Brain microvascular endothelial cell (primary cell): ENCODE measurements at regions not wholly inside any gene's neighbourhood (a gene's known extent, or its start where the extent isn't known, plus 50 kb on each side); places are given as distances from the start of the nearest gene placed in this dataset.
"Not testable (repeated sequence)": the region's sequence is repeated elsewhere in the genome, so short reads cannot be mapped to it uniquely, and the experiment has no call there.

Source experiments
- DNase-seq: peaks from one replicate; pipeline ENCODE4 v3.0.0-alpha.2; 2020
- H3K27ac ChIP-seq: fragments of 250-450 bp; sonication (Bioruptor Pico); 2 replicates; pipeline ENCODE4 v1.5.1; 2020; ENCODE audit warnings: mild to moderate bottlenecking, moderate library complexity
- H3K27me3 ChIP-seq: fragments of 250-450 bp; sonication (Bioruptor Pico); replicated peaks from 2 replicates; pipeline ENCODE4 v1.5.1; 2020; ENCODE audit warnings: mild to moderate bottlenecking
- H3K36me3 ChIP-seq: fragments of 250-450 bp; sonication (Bioruptor Pico); replicated peaks from 2 replicates; pipeline ENCODE4 v1.5.1; 2020; ENCODE audit warnings: mild to moderate bottlenecking
- H3K4me3 ChIP-seq: 2 replicates; pipeline ENCODE4 v1.5.1; 2011; ENCODE audit warnings: low read depth, mild to moderate bottlenecking, control low read depth, low read length, moderate library complexity
- in situ Hi-C: cut with HindIII; loops from 2 replicates; pipeline ENCODE4 v1.10.0; 2017; ENCODE audit warnings: low sequenced_read_pairs, low pct_ligation_motif_present
- TF ChIP-seq, protein P1 (sequence below): IDR thresholded peaks from 2 replicates; pipeline ENCODE4 v1.5.1; 2011; ENCODE audit warnings: low read depth, mild to moderate bottlenecking, moderate library complexity, low read length, control low read depth, inconsistent platforms; ENCODE audit errors: missing control alignments

DNA sequence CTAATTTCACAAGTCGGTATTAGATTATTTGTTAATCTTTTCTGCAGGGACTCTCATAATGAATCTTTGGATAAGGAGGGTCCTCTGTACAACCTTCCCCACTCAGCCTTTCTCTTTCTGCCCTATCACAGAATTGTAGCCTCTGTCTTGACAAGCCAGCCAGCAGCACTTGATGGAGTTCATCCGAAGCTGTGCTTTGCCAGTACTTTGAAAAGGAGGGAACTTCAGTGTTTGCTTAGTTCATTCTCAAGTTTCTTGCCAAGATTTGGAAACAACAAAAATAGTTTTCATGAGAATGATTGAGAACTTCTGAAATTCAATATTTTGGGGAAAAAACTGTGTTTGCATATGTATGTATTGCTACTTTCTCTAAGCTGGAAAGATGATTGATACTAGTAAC lies 69.3 kb upstream of the HMGB1 start:
- Histone ChIP-seq H3K27me3 (no peaks in the 10 kb centered on the region), H3K27ac (no peak overlapping the region), H3K36me3 (no peaks in the 10 kb centered on the region), H3K4me3 (no peak overlapping the region)
- in situ Hi-C loops: no loop called here
- TF ChIP-seq, protein P1, sequence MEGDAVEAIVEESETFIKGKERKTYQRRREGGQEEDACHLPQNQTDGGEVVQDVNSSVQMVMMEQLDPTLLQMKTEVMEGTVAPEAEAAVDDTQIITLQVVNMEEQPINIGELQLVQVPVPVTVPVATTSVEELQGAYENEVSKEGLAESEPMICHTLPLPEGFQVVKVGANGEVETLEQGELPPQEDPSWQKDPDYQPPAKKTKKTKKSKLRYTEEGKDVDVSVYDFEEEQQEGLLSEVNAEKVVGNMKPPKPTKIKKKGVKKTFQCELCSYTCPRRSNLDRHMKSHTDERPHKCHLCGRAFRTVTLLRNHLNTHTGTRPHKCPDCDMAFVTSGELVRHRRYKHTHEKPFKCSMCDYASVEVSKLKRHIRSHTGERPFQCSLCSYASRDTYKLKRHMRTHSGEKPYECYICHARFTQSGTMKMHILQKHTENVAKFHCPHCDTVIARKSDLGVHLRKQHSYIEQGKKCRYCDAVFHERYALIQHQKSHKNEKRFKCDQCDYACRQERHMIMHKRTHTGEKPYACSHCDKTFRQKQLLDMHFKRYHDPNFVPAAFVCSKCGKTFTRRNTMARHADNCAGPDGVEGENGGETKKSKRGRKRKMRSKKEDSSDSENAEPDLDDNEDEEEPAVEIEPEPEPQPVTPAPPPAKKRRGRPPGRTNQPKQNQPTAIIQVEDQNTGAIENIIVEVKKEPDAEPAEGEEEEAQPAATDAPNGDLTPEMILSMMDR: no peak
- no peak for DNase-seq

DNA sequence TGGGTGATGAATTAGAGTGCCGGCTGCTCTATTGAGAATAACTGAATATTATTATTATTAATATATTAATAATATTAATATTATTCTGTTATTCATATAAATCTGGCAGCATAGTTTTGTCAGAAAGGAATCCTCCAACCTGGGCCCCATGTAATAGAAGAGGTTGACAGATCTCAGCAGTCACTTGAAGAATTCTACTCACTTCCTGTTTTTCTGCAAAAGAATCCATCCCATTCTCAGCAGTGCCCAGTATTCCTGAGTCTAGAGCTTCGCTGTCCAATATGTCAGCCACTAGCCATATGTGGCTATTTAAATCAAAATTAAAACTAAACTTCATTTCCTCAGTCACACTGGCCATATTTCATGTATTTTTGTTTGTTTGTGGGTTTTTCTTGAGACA lies 72.4 kb upstream of the USPL1 start:
- no peaks in the 10 kb centered on the region for H3K36me3 ChIP-seq
- TF ChIP-seq, protein P1: no peak
- in situ Hi-C loops: no loop called here
- no peak overlapping the region for H3K27ac ChIP-seq
- no peaks in the 10 kb centered on the region for H3K27me3 ChIP-seq
- H3K4me3 ChIP-seq: no peak overlapping the region
- DNase-seq: no peak

DNA sequence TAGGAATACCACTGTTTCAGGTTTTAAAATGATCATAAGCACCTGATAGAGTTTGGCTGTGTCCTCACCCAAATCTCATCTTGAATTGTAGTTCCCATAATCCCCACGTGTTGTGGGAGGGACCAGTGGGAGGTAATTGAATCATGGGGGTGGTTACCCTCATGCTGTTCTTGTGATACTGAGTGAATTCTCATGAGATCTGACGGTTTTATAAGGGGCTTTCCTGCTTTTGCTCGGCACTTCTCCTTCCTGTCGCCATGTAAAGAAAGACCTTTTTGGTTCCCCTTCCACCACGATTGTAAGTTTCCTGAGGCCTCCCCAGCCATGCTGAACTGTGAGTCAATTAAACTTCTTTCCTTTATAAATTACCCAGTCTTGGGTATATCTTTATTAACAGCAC lies 69.7 kb upstream of the USPL1 start:
- in situ Hi-C loops, H3K27ac ChIP-seq, DNase-seq: not testable (repeated sequence)

DNA sequence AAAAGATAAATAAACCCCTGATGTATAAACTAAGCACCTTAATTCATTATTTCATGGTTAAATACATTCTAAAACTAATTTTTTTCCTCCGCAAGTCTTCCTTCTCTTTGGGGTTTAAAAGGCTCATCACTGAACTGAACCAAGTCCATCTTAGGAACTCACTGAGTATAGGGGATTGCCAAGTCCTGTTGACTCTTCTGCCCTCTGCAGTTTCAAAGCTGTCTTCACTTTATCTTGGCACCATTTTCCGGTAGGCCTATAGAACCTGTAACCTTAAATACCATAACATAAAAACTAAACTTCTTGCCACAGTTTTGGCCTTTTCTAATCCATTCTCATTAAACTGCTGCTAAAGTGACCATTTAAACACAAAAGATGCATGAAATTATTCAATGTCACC lies 66.5 kb upstream of the USPL1 start:
- in situ Hi-C loops: no loop called here
- Histone ChIP-seq H3K27ac (no peak overlapping the region), H3K27me3 (no peaks in the 10 kb centered on the region), H3K4me3 (no peak overlapping the region), H3K36me3 (no peaks in the 10 kb centered on the region)
- TF ChIP-seq, protein P1: peak; percentile 55
- DNase-seq: no peak

More for the DNA sequence above, 69.7 kb upstream of the USPL1 start:
- not testable (repeated sequence) for H3K27me3 ChIP-seq, H3K36me3 ChIP-seq, H3K4me3 ChIP-seq

DNA sequence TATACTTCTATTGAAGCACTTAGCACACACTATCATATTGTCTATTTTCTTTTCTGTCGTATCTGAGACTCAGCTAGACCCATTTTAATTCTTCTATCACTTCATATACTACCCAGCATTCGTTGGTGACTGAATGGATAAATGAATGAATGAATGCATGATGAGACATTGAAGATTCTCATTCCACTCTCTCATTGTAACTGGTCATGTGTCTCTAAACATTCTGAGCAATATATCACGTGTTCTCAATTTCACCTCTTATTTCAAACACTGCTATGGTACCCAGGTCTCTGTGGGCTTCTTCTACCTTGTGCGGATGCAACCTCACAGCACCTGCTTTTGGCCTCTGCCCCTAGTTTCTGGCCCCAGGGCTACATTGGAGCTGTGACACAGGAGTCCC lies 65.2 kb upstream of the USPL1 start:
- Histone ChIP-seq H3K27me3 (no peaks in the 10 kb centered on the region), H3K27ac (no peak overlapping the region), H3K4me3 (no peak overlapping the region), H3K36me3 (no peaks in the 10 kb centered on the region)
- DNase-seq: no peak
- in situ Hi-C loops: no loop called here
- TF ChIP-seq, protein P1: no peak

DNA sequence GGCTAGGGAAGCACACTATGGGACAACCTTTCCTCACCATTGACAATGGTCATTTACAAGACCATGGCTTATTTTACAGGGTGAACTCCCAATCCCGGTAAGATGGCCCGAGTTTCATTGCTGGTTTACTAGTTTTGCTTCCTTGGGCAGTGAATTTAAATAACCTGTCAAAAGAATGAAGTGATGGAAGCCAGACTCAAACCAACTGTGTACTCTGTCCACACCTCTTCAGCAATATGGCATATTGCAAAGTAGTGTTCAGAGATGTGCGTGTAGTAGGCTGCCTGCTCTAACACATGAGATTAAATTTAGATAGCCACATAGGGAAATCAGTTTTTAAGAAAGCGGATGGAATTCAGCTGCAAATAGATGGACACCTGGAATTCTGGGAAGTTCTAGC lies 58.4 kb upstream of the USPL1 start:
- in situ Hi-C loops: no loop called here
- TF ChIP-seq, protein P1: no peak
- no peak overlapping the region for H3K27ac ChIP-seq
- no peaks in the 10 kb centered on the region for H3K27me3 ChIP-seq
- no peaks in the 10 kb centered on the region for H3K36me3 ChIP-seq
- no peak for DNase-seq
- H3K4me3 ChIP-seq: no peak overlapping the region
